CD4-positive, alpha-beta memory T cell (primary cell): ENCODE measurements at regions not wholly inside any gene's neighbourhood (a gene's known extent, or its start where the extent isn't known, plus 50 kb on each side); places are given as distances from the start of the nearest gene placed in this dataset.

ENCODE experiments used
- CTCF ChIA-PET: fragments of 350-600 bp; sonication (Branson Sonifier 250); formaldehyde crosslinking; loops from one replicate; lab custom pipeline; 2021; ENCODE audit warnings: inconsistent platforms; ENCODE audit not compliant: partially characterized antibody; lab: Charles Lee
- POLR2A ChIA-PET: fragments of 350-600 bp; sonication (Branson Sonifier 250); formaldehyde crosslinking; loops from one replicate; lab custom pipeline; 2021; ENCODE audit not compliant: partially characterized antibody; lab: Charles Lee
- DNase-seq, 5 donors: peaks; one replicate each; pipeline versions ENCODE4 v3.0.0 to v3.0.0-alpha.2; 2020 to 2022; ENCODE audit warnings: mixed read lengths in 1 of 5
- H3K27ac ChIP-seq: one replicate; pipeline ENCODE4 v1.7.0; 2013; ENCODE audit warnings: low read depth, low read length
- H3K27me3 ChIP-seq: 2 replicates; pipeline ENCODE4 v1.7.0; 2013; ENCODE audit warnings: mild to moderate bottlenecking, low read length, moderate library complexity; ENCODE audit not compliant: insufficient read depth
- H3K36me3 ChIP-seq: 2 replicates; pipeline ENCODE4 v1.7.0; 2013; ENCODE audit warnings: mild to moderate bottlenecking, low read length, moderate library complexity; ENCODE audit not compliant: insufficient read depth
- H3K4me1 ChIP-seq: 2 replicates; pipeline ENCODE4 v1.7.0; 2013; ENCODE audit warnings: mild to moderate bottlenecking, low read length, moderate library complexity; ENCODE audit not compliant: insufficient read depth
- H3K4me3 ChIP-seq, 2 donors: one replicate each; pipeline ENCODE4 v1.7.0; 2013; ENCODE audit warnings: low read length in 2 of 2, mild to moderate bottlenecking in 1 of 2
- H3K9me3 ChIP-seq, 2 donors: one replicate each; pipeline ENCODE4 v1.7.0; 2013; ENCODE audit warnings: low read length in 2 of 2, control low read depth in 1 of 2; ENCODE audit not compliant: control insufficient read depth in 1 of 2
- H3K27ac Mint-ChIP-seq, 7 donors: one replicate each; pipeline ENCODE4 v1.8.0; 2020 to 2021; ENCODE audit warnings: mixed read lengths in 7 of 7, mild to moderate bottlenecking in 6 of 7, inconsistent platforms in 3 of 7, moderate library complexity in 3 of 7
- H3K27me3 Mint-ChIP-seq, 2 donors: one replicate each; pipeline ENCODE4 v1.8.0; 2020 to 2021; ENCODE audit warnings: mixed read lengths in 2 of 2
- H3K36me3 Mint-ChIP-seq, 2 donors: one replicate each; pipeline ENCODE4 v1.8.0; 2020 to 2021; ENCODE audit warnings: mixed read lengths in 2 of 2, inconsistent platforms in 1 of 2, mild to moderate bottlenecking in 1 of 2
- H3K4me1 Mint-ChIP-seq, 4 donors: one replicate each; pipeline ENCODE4 v1.8.0; 2020 to 2021; ENCODE audit warnings: mixed read lengths in 4 of 4, mild to moderate bottlenecking in 1 of 4
- H3K4me3 Mint-ChIP-seq, 8 donors: one replicate each; pipeline ENCODE4 v1.8.0; 2020 to 2021; ENCODE audit warnings: mixed read lengths in 8 of 8, mild to moderate bottlenecking in 7 of 8, moderate library complexity in 6 of 8, inconsistent platforms in 3 of 8
- H3K9me3 Mint-ChIP-seq, 8 donors: one replicate each; pipeline ENCODE4 v1.8.0; 2020 to 2021; ENCODE audit warnings: mixed read lengths in 8 of 8, mild to moderate bottlenecking in 5 of 8, inconsistent platforms in 3 of 8, moderate library complexity in 1 of 8
- intact Hi-C: fragments of 100-400 bp; cut with micrococcal nuclease; formaldehyde crosslinking; loops from one replicate; pipeline ENCODE4 v1.15.1; 2023

DNA sequence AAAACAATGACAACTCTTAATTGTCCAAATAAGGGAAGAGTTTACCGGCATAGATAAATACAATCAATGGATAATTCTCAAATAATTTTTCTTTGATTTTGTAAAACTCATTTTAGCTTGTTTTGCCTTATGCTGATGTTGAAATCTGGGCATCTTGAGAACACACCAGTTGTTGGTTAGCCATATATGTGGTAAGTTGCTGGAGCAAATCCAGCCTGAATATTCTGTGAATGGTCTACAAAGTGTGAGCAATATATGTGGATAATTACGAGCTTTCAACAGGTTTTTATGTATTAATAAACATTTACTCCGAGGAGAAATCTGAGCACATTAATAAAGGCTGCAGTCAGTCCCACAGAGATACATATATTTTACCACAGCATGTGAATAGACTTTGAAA, 423.6 kb downstream of the BCKDHB start:
- Histone ChIP-seq H3K27me3 (no peaks in the 10 kb centered on the region), H3K9me3 (no peaks in the 10 kb centered on the region), H3K27ac (no peak overlapping the region), H3K36me3 (no peaks in the 10 kb centered on the region), H3K4me3 (no peak overlapping the region), H3K4me1 (no peaks in the 10 kb centered on the region)
- Mint-ChIP-seq H3K4me3 (no peak overlapping the region), H3K9me3 (peaks cover 0 to 2% (median 0%) of the 10 kb centered on the region in 8 donors), H3K27ac (no peak overlapping the region), H3K4me1 (no peaks in the 10 kb centered on the region), H3K27me3 (peaks cover 0 to 1% of the 10 kb centered on the region in 2 donors), H3K36me3 (no peaks in the 10 kb centered on the region)
- intact Hi-C loops: no loop called here
- POLR2A ChIA-PET: no interaction called here
- CTCF ChIA-PET: no interaction called here
- no peak for DNase-seq

DNA sequence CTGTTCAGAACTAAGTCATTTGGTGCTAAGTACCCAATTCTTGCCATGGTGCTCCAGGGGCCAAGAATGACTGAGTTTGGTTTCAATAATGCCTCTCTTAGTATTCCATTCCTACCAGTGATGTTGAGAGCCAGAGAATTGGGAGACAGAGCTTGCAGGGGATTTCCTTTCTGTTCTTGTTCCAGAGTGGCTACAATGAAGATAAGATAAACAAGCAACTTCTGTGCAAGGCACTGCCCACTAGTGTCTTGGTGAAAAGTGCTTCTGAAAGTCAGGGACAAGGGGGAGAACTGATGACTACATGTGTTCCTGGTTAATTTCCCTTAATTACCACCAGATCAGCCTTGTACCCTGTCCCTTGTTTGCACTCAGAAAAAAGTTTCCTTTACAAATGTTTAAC, 421.6 kb downstream of the BCKDHB start:
- POLR2A ChIA-PET: no interaction called here
- H3K27me3 ChIP-seq: no peaks in the 10 kb centered on the region
- no peaks in the 10 kb centered on the region for H3K4me1 ChIP-seq
- no peak overlapping the region for H3K27ac ChIP-seq
- intact Hi-C loops: no loop called here
- Mint-ChIP-seq H3K27ac (no peak overlapping the region), H3K4me1 (no peaks in the 10 kb centered on the region), H3K4me3 (no peak overlapping the region), H3K9me3 (peaks cover 0 to 2% (median 0%) of the 10 kb centered on the region in 8 donors), H3K36me3 (no peaks in the 10 kb centered on the region), H3K27me3 (no peaks in the 10 kb centered on the region)
- no peaks in the 10 kb centered on the region for H3K36me3 ChIP-seq
- no peak overlapping the region for H3K4me3 ChIP-seq
- DNase-seq: no peak
- CTCF ChIA-PET: no interaction called here
- no peaks in the 10 kb centered on the region for H3K9me3 ChIP-seq

DNA sequence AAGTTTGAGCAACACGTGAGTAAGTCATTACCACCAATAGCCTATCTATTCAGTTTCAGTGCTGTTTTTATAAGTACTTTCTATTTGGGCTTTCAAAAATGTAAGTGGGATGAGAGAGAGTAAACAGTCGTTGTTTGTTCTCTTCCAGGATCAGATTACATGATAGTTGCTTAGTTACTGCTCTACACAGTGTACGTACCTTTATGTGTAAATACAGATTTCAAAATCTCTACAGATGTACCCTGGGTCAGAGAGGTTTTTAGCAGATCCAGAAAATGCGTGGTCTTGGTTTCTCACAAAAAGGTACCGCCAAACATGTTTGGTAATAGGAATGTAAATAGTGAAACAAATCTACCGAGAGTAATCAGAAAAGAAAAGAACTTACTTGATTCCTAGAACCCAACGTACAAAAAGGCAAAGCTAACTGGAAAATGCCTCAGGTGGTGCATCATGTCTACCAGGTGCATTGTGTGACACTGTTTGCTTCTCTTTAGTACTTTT, 421.1 kb downstream of the BCKDHB start:
- no peaks in the 10 kb centered on the region for H3K4me1 Mint-ChIP-seq
- no peaks in the 10 kb centered on the region for H3K27me3 ChIP-seq
- no peaks in the 10 kb centered on the region for H3K4me1 ChIP-seq
- H3K36me3 ChIP-seq: no peaks in the 10 kb centered on the region
- H3K27ac ChIP-seq: no peak overlapping the region
- intact Hi-C loops: no loop called here
- H3K36me3 Mint-ChIP-seq: no peaks in the 10 kb centered on the region
- H3K4me3 ChIP-seq: no peak overlapping the region
- H3K9me3 ChIP-seq: no peaks in the 10 kb centered on the region
- no peak overlapping the region for H3K27ac Mint-ChIP-seq
- H3K9me3 Mint-ChIP-seq: peaks cover 0 to 2% (median 0%) of the 10 kb centered on the region in 8 donors
- H3K4me3 Mint-ChIP-seq: no peak overlapping the region
- ChIA-PET POLR2A (no interaction called here), CTCF (no interaction called here)
- peaks cover 0 to 2% of the 10 kb centered on the region in 2 donors for H3K27me3 Mint-ChIP-seq
- DNase-seq: no peak

DNA sequence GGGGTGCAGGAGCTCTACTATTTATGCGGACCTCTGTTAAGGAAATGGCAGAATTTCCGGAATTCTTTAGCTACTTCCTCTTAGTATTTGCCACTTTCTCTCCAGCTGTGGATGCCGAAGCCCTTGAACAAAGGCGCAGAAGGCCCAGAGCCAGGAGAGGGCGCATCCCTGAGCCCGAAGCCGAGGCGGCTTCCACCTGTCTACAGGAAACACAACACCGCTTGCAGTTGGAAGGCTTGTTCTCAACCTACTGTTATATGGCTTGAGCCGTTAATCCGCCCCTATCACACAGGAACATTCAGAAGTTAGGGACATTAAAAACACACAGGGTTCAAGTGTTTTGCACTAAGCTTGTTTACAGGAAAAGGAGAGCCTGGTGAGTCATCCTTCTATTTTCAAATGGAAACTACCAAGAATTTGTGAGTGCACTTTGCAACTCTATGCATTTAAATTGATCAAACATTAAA, 417.1 kb downstream of the BCKDHB start:
- H3K36me3 ChIP-seq: no peaks in the 10 kb centered on the region
- no peaks in the 10 kb centered on the region for H3K27me3 ChIP-seq
- ChIA-PET POLR2A (no interaction called here), CTCF (no interaction called here)
- Mint-ChIP-seq H3K4me1 (no peaks in the 10 kb centered on the region), H3K9me3 (no peaks in the 10 kb centered on the region), H3K27me3 (peaks cover 0 to 3% of the 10 kb centered on the region in 2 donors), H3K4me3 (no peak overlapping the region), H3K27ac (no peak overlapping the region), H3K36me3 (no peaks in the 10 kb centered on the region)
- DNase-seq: no peak
- intact Hi-C loops: no loop called here
- H3K4me1 ChIP-seq: no peaks in the 10 kb centered on the region
- H3K4me3 ChIP-seq: no peak overlapping the region
- no peaks in the 10 kb centered on the region for H3K9me3 ChIP-seq
- H3K27ac ChIP-seq: no peak overlapping the region

DNA sequence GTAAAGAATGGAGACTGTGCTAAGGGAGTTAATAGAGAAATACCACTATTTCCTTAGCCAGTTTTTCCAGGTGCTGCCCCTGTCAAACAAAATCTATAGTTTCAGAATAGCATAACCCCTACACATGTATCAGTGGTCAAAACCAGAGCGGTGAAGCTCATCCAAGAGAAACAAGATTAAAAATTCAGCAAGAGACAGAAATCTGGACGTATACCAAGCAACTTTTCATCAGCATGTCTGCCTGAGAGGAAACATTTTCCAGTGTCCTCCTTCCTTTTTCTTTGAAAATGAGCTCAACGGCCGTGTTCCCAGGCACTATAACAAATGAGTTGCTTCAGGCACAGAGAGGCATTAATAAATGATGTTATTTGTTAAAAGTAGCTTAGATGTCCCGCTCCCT, 416.5 kb downstream of the BCKDHB start:
- Histone ChIP-seq H3K4me3 (no peak overlapping the region), H3K9me3 (no peaks in the 10 kb centered on the region), H3K4me1 (no peaks in the 10 kb centered on the region), H3K27ac (no peak overlapping the region), H3K27me3 (no peaks in the 10 kb centered on the region), H3K36me3 (no peaks in the 10 kb centered on the region)
- ChIA-PET POLR2A (no interaction called here), CTCF (no interaction called here)
- H3K36me3 Mint-ChIP-seq: no peaks in the 10 kb centered on the region
- H3K9me3 Mint-ChIP-seq: no peaks in the 10 kb centered on the region
- DNase-seq: no peak
- peaks cover 0 to 3% of the 10 kb centered on the region in 2 donors for H3K27me3 Mint-ChIP-seq
- H3K27ac Mint-ChIP-seq: no peak overlapping the region
- H3K4me1 Mint-ChIP-seq: no peaks in the 10 kb centered on the region
- no peak overlapping the region for H3K4me3 Mint-ChIP-seq
- intact Hi-C loops: no loop called here

DNA sequence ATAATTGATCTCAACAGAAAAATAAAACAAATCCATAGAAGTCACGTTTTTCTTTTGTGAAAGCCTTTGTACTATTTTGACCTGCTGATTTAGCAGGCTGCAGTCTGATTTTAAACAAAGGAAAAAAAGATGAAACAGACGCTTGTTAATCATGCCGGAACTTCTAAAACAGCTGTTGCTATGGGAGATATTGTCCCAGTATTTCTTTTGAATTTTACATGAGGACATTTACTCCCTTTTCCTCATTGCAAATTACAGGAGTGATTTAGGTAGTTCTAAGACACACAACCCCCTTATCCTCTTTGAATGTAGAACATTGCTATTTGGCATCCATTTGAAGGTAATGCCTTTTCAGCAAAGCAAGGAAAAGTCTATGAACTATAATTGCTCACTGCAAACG, 416.1 kb downstream of the BCKDHB start:
- Histone ChIP-seq H3K27me3 (no peaks in the 10 kb centered on the region), H3K27ac (no peak overlapping the region), H3K9me3 (no peaks in the 10 kb centered on the region), H3K36me3 (no peaks in the 10 kb centered on the region), H3K4me1 (no peaks in the 10 kb centered on the region), H3K4me3 (no peak overlapping the region)
- Mint-ChIP-seq H3K4me1 (no peaks in the 10 kb centered on the region), H3K27me3 (peaks cover 0 to 3% of the 10 kb centered on the region in 2 donors), H3K4me3 (no peak overlapping the region), H3K9me3 (no peaks in the 10 kb centered on the region), H3K36me3 (no peaks in the 10 kb centered on the region), H3K27ac (no peak overlapping the region)
- intact Hi-C loops: no loop called here
- ChIA-PET POLR2A (no interaction called here), CTCF (no interaction called here)
- DNase-seq: no peak

DNA sequence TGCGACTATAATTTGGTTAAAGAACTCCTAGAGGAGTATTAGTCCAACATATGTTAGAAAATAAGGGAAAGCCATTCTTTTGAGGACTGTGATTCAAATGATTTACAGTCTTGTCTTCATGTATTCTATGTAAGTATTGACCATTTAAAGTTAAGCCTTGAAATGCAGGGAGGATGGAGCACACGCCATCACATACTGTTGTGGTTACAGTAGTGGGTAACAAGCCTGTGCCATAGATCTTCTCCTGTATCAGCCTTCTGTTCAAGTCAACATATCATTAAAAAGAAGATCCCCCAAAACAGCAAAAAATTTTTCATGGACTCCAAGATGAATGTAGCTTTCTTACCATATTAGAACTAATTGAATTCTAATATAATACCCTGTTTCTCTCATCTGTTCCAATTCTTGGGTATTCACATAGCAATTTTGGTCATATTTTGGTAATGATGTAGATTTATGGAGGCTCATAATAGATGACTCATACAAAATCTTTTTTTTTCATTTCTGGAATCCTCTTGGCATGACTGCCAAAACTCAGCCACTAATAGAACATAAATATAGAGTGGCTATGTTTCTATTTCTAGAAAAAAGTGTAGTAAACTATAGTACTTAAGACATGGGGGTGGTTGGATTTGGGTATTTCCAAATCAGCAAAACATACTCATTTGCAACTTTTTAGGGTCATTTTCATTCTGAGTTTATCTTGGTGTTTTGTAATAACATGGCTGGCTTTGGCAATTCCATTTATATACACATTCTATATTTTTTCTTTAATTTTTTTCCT, 413.5 kb downstream of the BCKDHB start:
- Histone ChIP-seq H3K4me3 (no peak overlapping the region), H3K9me3 (no peaks in the 10 kb centered on the region), H3K36me3 (no peaks in the 10 kb centered on the region), H3K27me3 (no peaks in the 10 kb centered on the region), H3K4me1 (no peaks in the 10 kb centered on the region), H3K27ac (no peak overlapping the region)
- Mint-ChIP-seq H3K27me3 (peaks cover 0 to 3% of the 10 kb centered on the region in 2 donors), H3K9me3 (no peaks in the 10 kb centered on the region), H3K4me3 (no peak overlapping the region), H3K36me3 (no peaks in the 10 kb centered on the region), H3K4me1 (no peaks in the 10 kb centered on the region), H3K27ac (no peak overlapping the region)
- DNase-seq: no peak
- intact Hi-C loops: no loop called here
- CTCF ChIA-PET: no interaction called here
- POLR2A ChIA-PET: no interaction called here
